Endothelial cell of umbilical vein (primary cell): ENCODE measurements at regions not wholly inside any gene's neighbourhood (a gene's known extent, or its start where the extent isn't known, plus 50 kb on each side); places are given as distances from the start of the nearest gene placed in this dataset.

Experiments used
- BruUV-seq: library from RNA; stranded (reverse); fragments of 400-500 nt; replicated peaks from 2 replicates; lab custom pipeline; 2021; lab: Mats Ljungman, UMichigan
- CTCF ChIA-PET: fragments of 300-600, 350-600 bp; sonication (Branson Sonifier 250); formaldehyde crosslinking; loops from one replicate; lab custom pipeline; 2021; ENCODE audit warnings: antibody characterized with exemption, inconsistent platforms; lab: Charles Lee
- POLR2A ChIA-PET: fragments of 300-600, 350-600 bp; sonication (Branson Sonifier 250); formaldehyde crosslinking; loops from one replicate; lab custom pipeline; 2021; ENCODE audit warnings: antibody characterized with exemption, inconsistent platforms; lab: Charles Lee
- DNase-seq: peaks from one replicate; pipeline ENCODE4 v3.0.0-alpha.2; 2011; ENCODE audit warnings: low read depth, low spot score
- FAIRE-seq: peaks from 2 replicates; lab custom pipeline; 2011; peaks lifted over from hg19 to GRCh38; lab: Jason Lieb, UNC
- H2AFZ ChIP-seq: 2 replicates; pipeline ENCODE4 v1.6.0; 2012; ENCODE audit warnings: low read depth, low read length, control low read depth, inconsistent platforms
- H3K27ac ChIP-seq: 2 replicates; pipeline ENCODE4 v1.5.1; 2011; ENCODE audit warnings: low read depth, mild to moderate bottlenecking, control low read depth, low read length, moderate library complexity; ENCODE audit not compliant: insufficient read depth
- H3K27me3 ChIP-seq, 2 experiments: 2 replicates each; pipeline versions ENCODE4 v1.6.0 to v1.6.1; 2011; ENCODE audit warnings: low read length in 2 of 2, mixed read lengths in 1 of 2; ENCODE audit not compliant: control insufficient read depth in 2 of 2, insufficient read depth in 2 of 2
- H3K36me3 ChIP-seq, 2 experiments: 2 replicates in 1 of 2; 3 replicates in 1 of 2; pipeline ENCODE4 v1.5.1; 2011; ENCODE audit warnings: low read length in 2 of 2, mild to moderate bottlenecking in 1 of 2, moderate library complexity in 1 of 2; ENCODE audit not compliant: control insufficient read depth in 2 of 2, insufficient read depth in 2 of 2; ENCODE audit errors: extremely low read depth in 1 of 2
- H3K4me1 ChIP-seq: 3 replicates; pipeline ENCODE4 v1.5.1; 2011; ENCODE audit warnings: mild to moderate bottlenecking, low read length; ENCODE audit not compliant: control insufficient read depth, insufficient read depth; ENCODE audit errors: extremely low read depth
- H3K4me2 ChIP-seq: 2 replicates; pipeline ENCODE4 v1.6.1; 2011; ENCODE audit warnings: low read length, control low read depth, mixed read lengths; ENCODE audit not compliant: insufficient read depth
- H3K4me3 ChIP-seq, 3 experiments: fragments of 200-600 bp in 1 of 3; sonication (generic), shearing (Covaris generic) in 1 of 3; replicated peaks in 1 of 3; 2 replicates each; pipeline ENCODE4 v1.5.1; 2011 to 2016; ENCODE audit warnings: control low read depth in 3 of 3, low read length in 3 of 3, mild to moderate bottlenecking in 2 of 3, inconsistent platforms in 1 of 3, low read depth in 1 of 3, moderate library complexity in 1 of 3; ENCODE audit not compliant: insufficient read depth in 1 of 3
- H3K79me2 ChIP-seq: 2 replicates; pipeline ENCODE4 v1.6.0; 2012; ENCODE audit warnings: low read length, inconsistent platforms; ENCODE audit not compliant: control insufficient read depth, insufficient read depth
- H3K9ac ChIP-seq: replicated peaks from 2 replicates; pipeline ENCODE3; 2011; ENCODE audit warnings: low read length, control low read depth; ENCODE audit not compliant: insufficient read depth; ENCODE audit errors: extremely low read depth
- H3K9me1 ChIP-seq: replicated peaks from 3 replicates; pipeline ENCODE4 v1.6.0; 2011; ENCODE audit warnings: mild to moderate bottlenecking, low read length; ENCODE audit not compliant: control insufficient read depth, insufficient read depth; ENCODE audit errors: extremely low read depth
- H3K9me3 ChIP-seq: replicated peaks from 2 replicates; pipeline ENCODE4 v1.5.1; 2012; ENCODE audit warnings: low read length, inconsistent platforms; ENCODE audit not compliant: control insufficient read depth, insufficient read depth
- H4K20me1 ChIP-seq: replicated peaks from 2 replicates; pipeline ENCODE3; 2011; ENCODE audit warnings: mild to moderate bottlenecking, low read length; ENCODE audit not compliant: control insufficient read depth, insufficient read depth; ENCODE audit errors: extremely low read depth
- EZH2 ChIP-seq: IDR thresholded peaks from 2 replicates; pipeline ENCODE4 v1.6.1; 2012; ENCODE audit warnings: borderline replicate concordance, low read depth, mild to moderate bottlenecking, moderate library complexity, low read length, inconsistent platforms; ENCODE audit not compliant: severe bottlenecking
- FOS ChIP-seq: IDR thresholded peaks from 2 replicates; pipeline ENCODE4 v1.6.1; 2011; ENCODE audit warnings: mild to moderate bottlenecking, low read length, moderate library complexity, borderline replicate concordance; ENCODE audit not compliant: insufficient read depth
- GATA2 ChIP-seq: IDR thresholded peaks from 2 replicates; pipeline ENCODE4 v1.7.0; 2011; ENCODE audit warnings: low read depth, mild to moderate bottlenecking, moderate library complexity, mixed read lengths, low read length; ENCODE audit not compliant: insufficient read length, insufficient read depth
- JUN ChIP-seq: IDR thresholded peaks from 2 replicates; pipeline ENCODE4 v1.6.1; 2011; ENCODE audit warnings: borderline replicate concordance, low read depth; ENCODE audit not compliant: insufficient read length, insufficient read depth
- MYC ChIP-seq: IDR thresholded peaks from one replicate; pipeline ENCODE4 v1.6.1; 2011; ENCODE audit warnings: mild to moderate bottlenecking, low read depth, low read length
- POLR2A ChIP-seq: IDR thresholded peaks from 2 replicates; pipeline ENCODE4 v1.6.1; 2012; ENCODE audit warnings: low read depth, mild to moderate bottlenecking, control low read depth, low read length
- POLR2AphosphoS5 ChIP-seq: IDR thresholded peaks from 2 replicates; pipeline ENCODE4 v1.6.1; 2012; ENCODE audit warnings: low read depth, mild to moderate bottlenecking, control low read depth, low read length, moderate library complexity; ENCODE audit not compliant: insufficient read depth
- dilution Hi-C: fragments of 300-500 bp; cut with MboI; formaldehyde crosslinking; loops from one replicate; pipeline ENCODE4 v1.15.0; 2019; ENCODE audit warnings: low sequenced_read_pairs; ENCODE audit not compliant: extremely low pct_ligation_motif_present
- intact Hi-C: fragments of 100-400 bp; cut with micrococcal nuclease; formaldehyde crosslinking; loops from one replicate; pipeline ENCODE4 v1.10.0; 2022
- TF ChIP-seq, protein P1 (sequence below): IDR thresholded peaks from 2 replicates; pipeline ENCODE4 v1.6.1; 2011; ENCODE audit not compliant: insufficient read depth, insufficient read length
- TF ChIP-seq, protein P2 (sequence below), 2 donors: IDR thresholded peaks; 1 replicate in 1 of 2; 2 replicates in 1 of 2; pipeline ENCODE4 v1.5.1; 2011; ENCODE audit warnings: low read length in 2 of 2, mild to moderate bottlenecking in 2 of 2, moderate library complexity in 2 of 2, control low read depth in 1 of 2, inconsistent platforms in 1 of 2, low read depth in 1 of 2; ENCODE audit not compliant: insufficient read depth in 1 of 2; ENCODE audit errors: extremely low read depth in 1 of 2

DNA sequence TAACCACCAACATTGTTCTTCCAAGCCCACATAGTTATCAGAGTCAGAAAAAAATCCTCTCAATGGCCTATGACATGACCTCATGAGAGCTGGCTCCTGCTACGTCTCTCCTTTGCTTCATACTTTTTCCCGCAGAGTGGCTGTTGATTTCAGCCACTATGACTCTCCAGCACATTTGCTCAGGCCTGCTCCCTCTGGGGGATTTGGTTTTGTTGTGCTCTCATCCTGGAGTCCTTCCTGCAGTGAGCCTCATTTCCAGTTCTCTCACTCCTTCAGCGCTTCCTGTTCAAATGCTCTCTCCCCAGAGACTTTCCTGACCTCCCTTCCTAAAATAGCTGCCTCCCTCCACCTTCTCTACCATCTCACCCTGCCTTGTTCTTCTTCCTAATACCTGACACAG is 72.0 kb upstream of the USP29 start:
- intact Hi-C loops, result no loop called here
- H3K27ac ChIP-seq, result no peak overlapping the region
- no peaks in the 10 kb centered on the region for H3K79me2 ChIP-seq
- ChIA-PET CTCF (no interaction called here), POLR2A (no interaction called here)
- H3K27me3 ChIP-seq, result no peaks in the 10 kb centered on the region
- H3K36me3 ChIP-seq, result no peaks in the 10 kb centered on the region
- H3K4me1 ChIP-seq, result no peaks in the 10 kb centered on the region
- no peaks in the 10 kb centered on the region for H3K9me1 ChIP-seq
- dilution Hi-C loops, result no loop called here
- BruUV-seq, result no TSS peak
- no peak overlapping the region for H3K4me3 ChIP-seq
- no peak for FAIRE-seq
- H4K20me1 ChIP-seq, result no peaks in the 10 kb centered on the region
- H3K4me2 ChIP-seq, result no peak overlapping the region
- H3K9me3 ChIP-seq, result peaks cover 4% of the 10 kb centered on the region
- DNase-seq, result no peak
- TF ChIP-seq POLR2A (no peak), GATA2 (no peak), JUN (no peak), MYC (no peak), FOS (no peak), EZH2 (no peak), POLR2AphosphoS5 (no peak)
- TF ChIP-seq, protein P1, sequence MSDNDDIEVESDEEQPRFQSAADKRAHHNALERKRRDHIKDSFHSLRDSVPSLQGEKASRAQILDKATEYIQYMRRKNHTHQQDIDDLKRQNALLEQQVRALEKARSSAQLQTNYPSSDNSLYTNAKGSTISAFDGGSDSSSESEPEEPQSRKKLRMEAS, result no peak
- TF ChIP-seq, protein P2, sequence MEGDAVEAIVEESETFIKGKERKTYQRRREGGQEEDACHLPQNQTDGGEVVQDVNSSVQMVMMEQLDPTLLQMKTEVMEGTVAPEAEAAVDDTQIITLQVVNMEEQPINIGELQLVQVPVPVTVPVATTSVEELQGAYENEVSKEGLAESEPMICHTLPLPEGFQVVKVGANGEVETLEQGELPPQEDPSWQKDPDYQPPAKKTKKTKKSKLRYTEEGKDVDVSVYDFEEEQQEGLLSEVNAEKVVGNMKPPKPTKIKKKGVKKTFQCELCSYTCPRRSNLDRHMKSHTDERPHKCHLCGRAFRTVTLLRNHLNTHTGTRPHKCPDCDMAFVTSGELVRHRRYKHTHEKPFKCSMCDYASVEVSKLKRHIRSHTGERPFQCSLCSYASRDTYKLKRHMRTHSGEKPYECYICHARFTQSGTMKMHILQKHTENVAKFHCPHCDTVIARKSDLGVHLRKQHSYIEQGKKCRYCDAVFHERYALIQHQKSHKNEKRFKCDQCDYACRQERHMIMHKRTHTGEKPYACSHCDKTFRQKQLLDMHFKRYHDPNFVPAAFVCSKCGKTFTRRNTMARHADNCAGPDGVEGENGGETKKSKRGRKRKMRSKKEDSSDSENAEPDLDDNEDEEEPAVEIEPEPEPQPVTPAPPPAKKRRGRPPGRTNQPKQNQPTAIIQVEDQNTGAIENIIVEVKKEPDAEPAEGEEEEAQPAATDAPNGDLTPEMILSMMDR (IDR thresholded peaks at IDR 0.05; ENCODE audit: extremely low read depth in 1 of 2, insufficient read depth in 1 of 2, low read depth in 1 of 2, low read length in 2 of 2), result no peak
- no peak overlapping the region for H3K9ac ChIP-seq
- no peak overlapping the region for H2AFZ ChIP-seq
